ENCODE measurements at regions not wholly inside any gene's neighbourhood (a gene's known extent, or its start where the extent isn't known, plus 50 kb on each side); places are given as distances from the start of the nearest gene placed in this dataset.
A peak's percentile ranks its signal among the peaks of the same experiment; 100 is the strongest.

DNA sequence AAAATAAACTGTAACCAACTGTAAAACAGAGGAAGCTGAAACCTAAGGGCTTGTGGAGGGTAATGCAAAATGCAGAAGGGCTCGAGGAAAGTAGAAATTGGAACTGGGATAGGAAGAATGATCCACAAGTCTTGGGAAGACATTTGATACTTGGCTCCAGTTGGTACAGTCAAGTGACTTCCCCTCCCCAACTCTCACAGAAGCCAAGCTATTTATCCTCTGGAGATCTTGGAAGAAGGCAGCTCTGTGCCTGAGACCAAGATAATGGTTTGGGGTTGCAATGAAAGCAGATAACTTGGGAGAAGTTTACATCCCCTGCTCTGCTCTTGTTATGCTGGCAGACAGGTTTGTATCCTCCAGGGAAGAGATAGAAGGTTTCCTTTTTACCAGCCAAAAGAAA is 198.9 kb upstream of the ZC3H12C start:
- 73% methylated on average over 1 of the region's 1 CpG for WGBS
- Histone ChIP-seq H3K4me1 (ENCODE audit: control insufficient read depth, insufficient read depth, low read length) (no peaks in the 10 kb centered on the region), H3K9me3 (ENCODE audit: control insufficient read depth, low read length) (no peaks in the 10 kb centered on the region), H3K27ac (ENCODE audit: low read length) (no peak overlapping the region), H3K27me3 (ENCODE audit: control insufficient read depth, insufficient read depth) (no peaks in the 10 kb centered on the region), H3K4me3 (ENCODE audit: low read length) (no peak overlapping the region)
- intact Hi-C loops (cut with DNase I): no loop called here
- DNase-seq (no peak), ATAC-seq (no peak)

DNA sequence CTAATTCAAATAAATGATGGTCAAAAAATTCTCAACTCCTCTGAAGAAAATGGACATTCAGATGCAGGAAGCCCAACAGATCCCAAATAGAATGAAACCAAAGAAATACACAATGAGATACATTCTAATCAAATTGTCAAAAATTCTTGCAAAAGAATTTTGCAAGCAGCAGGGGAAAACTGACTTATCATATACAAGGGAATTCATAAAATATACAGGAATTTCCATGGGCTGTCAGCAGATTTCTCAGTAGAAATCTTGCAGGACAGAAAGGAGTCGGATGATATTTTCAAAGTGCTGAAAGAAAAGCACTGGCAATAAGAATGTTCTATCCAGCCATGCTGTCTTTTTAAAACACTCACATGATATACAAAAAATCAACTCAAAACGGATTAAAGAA is 194.6 kb upstream of the ZC3H12C start:
- H3K9me3 ChIP-seq (ENCODE audit: control insufficient read depth, low read length): no peaks in the 10 kb centered on the region
- no peak overlapping the region for H3K4me3 ChIP-seq (ENCODE audit: low read length)
- DNase-seq (no peak), ATAC-seq (no peak)
- H3K4me1 ChIP-seq (ENCODE audit: control insufficient read depth, insufficient read depth, low read length): no peaks in the 10 kb centered on the region
- no peak overlapping the region for H3K27ac ChIP-seq (ENCODE audit: low read length)
- H3K27me3 ChIP-seq (ENCODE audit: control insufficient read depth, insufficient read depth): no peaks in the 10 kb centered on the region
- WGBS: 70% methylated on average over 2 of the region's 2 CpGs
- intact Hi-C loops (cut with DNase I): no loop called here

DNA sequence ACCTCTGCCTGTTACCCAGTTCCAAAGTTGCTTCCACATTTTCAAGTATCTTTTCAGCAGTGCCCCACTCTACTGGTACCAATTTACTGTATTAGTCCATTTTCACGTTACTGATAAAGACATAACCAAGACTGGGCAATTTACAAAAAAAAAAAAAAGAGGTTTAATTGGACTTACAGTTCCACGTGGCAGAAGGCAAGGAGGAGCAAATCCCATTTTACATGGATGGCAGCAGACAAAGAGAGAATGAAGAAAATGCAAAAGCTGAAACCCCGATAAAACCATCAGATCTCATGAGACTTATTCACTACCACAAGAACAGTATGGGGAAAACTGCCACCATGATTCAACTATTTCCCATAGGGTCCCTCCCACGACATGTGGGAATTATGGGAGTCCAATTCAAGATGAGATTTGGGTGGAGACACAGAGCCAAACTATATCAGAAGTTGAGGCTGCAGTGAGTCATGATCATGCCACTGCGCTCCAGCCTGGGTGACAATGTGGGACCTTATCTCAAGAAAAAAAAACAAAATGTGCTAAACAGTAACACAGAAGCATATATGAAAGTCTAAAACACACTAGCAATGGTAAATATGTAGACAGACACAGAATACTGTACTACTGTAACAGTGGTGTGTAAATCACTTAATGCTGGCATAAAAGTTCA is 190.3 kb upstream of the ZC3H12C start:
- no peaks in the 10 kb centered on the region for H3K27me3 ChIP-seq (ENCODE audit: control insufficient read depth, insufficient read depth)
- no peak for DNase-seq
- no peak overlapping the region for H3K4me3 ChIP-seq (ENCODE audit: low read length)
- H3K4me1 ChIP-seq (ENCODE audit: control insufficient read depth, insufficient read depth, low read length): no peaks in the 10 kb centered on the region
- ATAC-seq: no peak
- intact Hi-C loops (cut with DNase I): no loop called here
- no peaks in the 10 kb centered on the region for H3K9me3 ChIP-seq (ENCODE audit: control insufficient read depth, low read length)
- no peak overlapping the region for H3K27ac ChIP-seq (ENCODE audit: low read length)
- WGBS: 77% methylated on average over 5 of the region's 5 CpGs

DNA sequence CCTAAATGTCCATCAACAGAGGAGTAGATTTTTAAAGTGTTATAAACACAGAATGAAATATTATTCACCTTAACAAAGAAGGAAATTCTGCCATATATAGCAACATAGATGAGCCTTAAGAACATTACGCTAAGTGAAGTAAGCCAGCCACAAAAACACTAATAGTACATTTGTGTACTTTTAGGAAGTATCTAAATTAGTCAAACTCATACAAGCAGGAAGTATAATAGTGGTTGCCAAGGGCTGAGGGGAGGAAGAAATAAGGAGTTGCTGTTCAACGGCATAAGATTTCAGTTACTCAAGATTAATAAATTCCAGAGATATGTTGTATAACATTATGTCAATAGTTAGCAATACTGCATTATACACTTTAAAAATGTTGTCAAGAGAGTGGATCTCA is 181.7 kb upstream of the ZC3H12C start:
- DNase-seq: no peak
- Histone ChIP-seq H3K9me3 (ENCODE audit: control insufficient read depth, low read length) (no peaks in the 10 kb centered on the region), H3K4me3 (ENCODE audit: low read length) (no peak overlapping the region), H3K27ac (ENCODE audit: low read length) (no peak overlapping the region), H3K27me3 (ENCODE audit: control insufficient read depth, insufficient read depth) (no peaks in the 10 kb centered on the region), H3K4me1 (ENCODE audit: control insufficient read depth, insufficient read depth, low read length) (no peaks in the 10 kb centered on the region)
- WGBS: 51% methylated on average over 2 of the region's 2 CpGs
- no peak for ATAC-seq
- intact Hi-C loops (cut with DNase I): no loop called here

DNA sequence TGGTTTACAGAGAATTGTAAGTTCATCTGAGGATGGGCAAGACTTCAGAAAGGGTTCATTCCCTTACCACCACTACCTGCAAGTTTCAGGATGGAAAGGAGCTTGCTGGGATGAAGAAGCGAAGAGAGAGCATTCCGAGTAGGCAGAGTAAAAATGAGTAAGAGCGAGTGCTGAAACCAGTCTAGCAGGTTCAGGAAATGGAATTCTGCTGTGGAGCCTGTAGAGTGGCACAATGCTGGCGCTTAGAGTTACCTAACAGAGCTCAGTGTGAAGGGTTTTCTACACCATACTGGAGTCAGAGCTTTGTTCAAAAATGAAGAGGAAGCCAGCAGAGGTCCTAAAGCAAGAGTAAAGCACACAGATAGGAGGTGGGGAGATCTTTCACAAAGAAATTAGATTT is 179.2 kb upstream of the ZC3H12C start:
- intact Hi-C loops (cut with DNase I): no loop called here
- Histone ChIP-seq H3K4me1 (ENCODE audit: control insufficient read depth, insufficient read depth, low read length) (no peaks in the 10 kb centered on the region), H3K4me3 (ENCODE audit: low read length) (no peak overlapping the region), H3K27ac (ENCODE audit: low read length) (no peak overlapping the region), H3K27me3 (ENCODE audit: control insufficient read depth, insufficient read depth) (no peaks in the 10 kb centered on the region), H3K9me3 (ENCODE audit: control insufficient read depth, low read length) (no peaks in the 10 kb centered on the region)
- DNase-seq: no peak
- no peak for ATAC-seq
- 92% methylated on average over 4 of the region's 4 CpGs for WGBS

DNA sequence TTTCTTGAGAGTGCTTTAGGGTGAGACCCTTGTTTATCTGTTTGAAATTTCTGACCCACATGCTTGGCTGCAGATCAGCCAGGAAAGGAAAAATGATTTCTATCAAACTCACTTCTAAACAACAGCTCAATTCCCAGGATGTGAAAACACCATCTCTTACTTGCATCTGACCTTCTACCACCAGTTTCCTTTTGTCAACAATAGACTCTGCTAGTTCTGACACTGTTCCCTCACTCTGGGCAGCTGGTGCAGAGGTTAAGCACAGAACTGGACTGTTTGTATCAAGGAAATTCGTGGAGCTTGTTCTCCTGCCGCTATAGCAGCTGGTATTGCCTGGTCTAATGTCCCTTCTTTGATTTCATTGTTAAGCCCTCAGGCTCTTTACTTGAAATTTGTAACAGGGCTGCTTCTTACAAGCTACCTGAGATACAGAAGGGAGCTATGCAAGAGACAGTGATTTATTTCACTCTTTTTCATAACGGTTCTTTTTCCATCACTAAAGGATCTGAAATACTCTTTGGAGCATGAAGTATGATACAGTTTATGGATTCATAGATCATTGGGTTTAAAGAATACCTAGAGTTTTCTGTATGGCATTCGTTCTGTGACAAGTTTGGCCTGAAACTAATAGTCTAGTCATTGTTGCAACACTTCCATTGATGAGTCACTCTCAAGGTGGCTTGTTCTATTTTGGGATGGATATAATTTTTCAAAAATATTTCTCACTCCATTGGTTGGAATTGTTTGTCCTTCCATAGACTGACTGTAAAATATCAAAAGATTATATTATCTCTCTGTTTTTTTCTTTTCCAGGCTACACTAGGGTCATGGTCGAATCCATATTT is 178.2 kb upstream of the ZC3H12C start:
- DNase-seq (no peak), ATAC-seq (peak; percentile 22 to 51)
- intact Hi-C loops (cut with DNase I): no loop called here

DNA sequence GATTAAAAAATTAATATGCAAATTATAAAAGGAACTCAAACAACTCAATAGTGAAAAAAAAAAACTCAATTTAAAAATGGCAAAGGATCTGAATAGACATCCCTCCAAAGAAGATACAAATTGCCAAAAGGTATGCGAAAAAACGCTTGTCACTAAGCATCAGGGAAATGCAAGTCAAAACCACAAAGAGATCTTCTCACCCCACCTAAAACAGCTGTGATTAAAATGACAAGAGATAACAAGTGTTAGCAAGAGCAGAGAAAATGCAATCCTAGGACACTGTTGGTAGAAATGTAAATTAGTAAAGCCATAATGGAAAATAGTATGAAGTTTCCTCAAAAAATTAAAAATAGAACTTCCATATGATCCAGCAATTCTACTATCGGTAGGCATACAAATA is 166.3 kb upstream of the ZC3H12C start:
- ATAC-seq: no peak
- WGBS: 46% methylated on average over 3 of the region's 3 CpGs
- Histone ChIP-seq H3K27me3 (ENCODE audit: control insufficient read depth, insufficient read depth) (no peaks in the 10 kb centered on the region), H3K9me3 (ENCODE audit: control insufficient read depth, low read length) (no peaks in the 10 kb centered on the region), H3K4me1 (ENCODE audit: control insufficient read depth, insufficient read depth, low read length) (no peaks in the 10 kb centered on the region), H3K27ac (ENCODE audit: low read length) (no peak overlapping the region), H3K4me3 (ENCODE audit: low read length) (no peak overlapping the region)
- intact Hi-C loops (cut with DNase I): no loop called here
- DNase-seq: no peak

More for the DNA sequence above, 178.2 kb upstream of the ZC3H12C start:
- no peaks in the 10 kb centered on the region for H3K9me3 ChIP-seq (ENCODE audit: control insufficient read depth, low read length)
- H3K4me1 ChIP-seq (ENCODE audit: control insufficient read depth, insufficient read depth, low read length): no peaks in the 10 kb centered on the region
- H3K27ac ChIP-seq (ENCODE audit: low read length): no peak overlapping the region
- 56% methylated on average over 5 of the region's 5 CpGs for WGBS
- no peaks in the 10 kb centered on the region for H3K27me3 ChIP-seq (ENCODE audit: control insufficient read depth, insufficient read depth)
- no peak overlapping the region for H3K4me3 ChIP-seq (ENCODE audit: low read length)

DNA sequence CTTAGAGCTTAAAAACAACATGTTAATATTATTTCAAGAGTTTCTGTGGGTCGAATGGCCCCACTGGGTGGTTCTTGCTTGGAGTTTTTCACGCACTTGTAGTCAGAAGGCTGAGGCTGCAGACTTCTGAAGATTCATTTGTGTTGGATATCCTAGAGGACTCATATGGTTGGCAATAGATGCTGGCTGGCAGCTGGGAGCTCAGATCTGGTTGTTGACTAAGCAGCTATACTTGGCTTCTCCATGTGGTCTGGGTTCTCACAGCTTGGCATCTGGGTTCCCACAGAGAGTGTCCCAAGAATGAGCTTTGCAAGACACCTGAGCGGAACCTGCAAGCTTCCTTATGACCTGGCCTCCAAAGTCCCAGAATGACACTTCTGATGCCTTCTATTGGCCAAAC is 163.9 kb upstream of the ZC3H12C start:
- Histone ChIP-seq H3K4me3 (ENCODE audit: low read length) (no peak overlapping the region), H3K27ac (ENCODE audit: low read length) (no peak overlapping the region), H3K4me1 (ENCODE audit: control insufficient read depth, insufficient read depth, low read length) (no peaks in the 10 kb centered on the region), H3K9me3 (ENCODE audit: control insufficient read depth, low read length) (no peaks in the 10 kb centered on the region), H3K27me3 (ENCODE audit: control insufficient read depth, insufficient read depth) (no peaks in the 10 kb centered on the region)
- intact Hi-C loops (cut with DNase I): no loop called here
- 87% methylated on average over 3 of the region's 3 CpGs for WGBS
- no peak for ATAC-seq
- no peak for DNase-seq

DNA sequence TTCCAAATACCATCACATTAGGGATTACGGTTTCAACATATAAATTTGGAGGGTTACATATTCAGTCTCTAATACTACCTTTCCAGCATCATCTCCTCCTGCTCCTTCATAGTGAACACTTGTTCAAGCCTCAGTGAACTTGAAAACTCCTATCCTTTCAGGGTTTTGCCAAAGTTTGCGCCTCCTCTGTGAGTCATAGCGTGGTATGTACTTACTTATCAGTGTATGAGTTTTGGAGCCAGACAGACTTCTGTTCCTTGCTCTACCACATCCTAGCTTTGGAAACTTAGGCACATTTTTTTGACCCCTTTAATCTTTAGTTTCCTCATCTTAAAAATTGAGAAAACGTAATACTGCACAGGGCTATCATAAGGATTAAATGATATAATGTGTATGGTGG is 160.1 kb upstream of the ZC3H12C start:
- H3K9me3 ChIP-seq (ENCODE audit: control insufficient read depth, low read length): no peaks in the 10 kb centered on the region
- ATAC-seq (no peak), DNase-seq (no peak)
- H3K4me1 ChIP-seq (ENCODE audit: control insufficient read depth, insufficient read depth, low read length): no peaks in the 10 kb centered on the region
- H3K27me3 ChIP-seq (ENCODE audit: control insufficient read depth, insufficient read depth): no peaks in the 10 kb centered on the region
- no peak overlapping the region for H3K27ac ChIP-seq (ENCODE audit: low read length)
- WGBS: 71% methylated on average over 4 of the region's 4 CpGs
- intact Hi-C loops (cut with DNase I): loop anchor here in 1 of 4 donors (10.0 kb wide), 1 partner anchor 1238 kb away; no protein-coding TSS in a partner anchor
- H3K4me3 ChIP-seq (ENCODE audit: low read length): no peak overlapping the region

DNA sequence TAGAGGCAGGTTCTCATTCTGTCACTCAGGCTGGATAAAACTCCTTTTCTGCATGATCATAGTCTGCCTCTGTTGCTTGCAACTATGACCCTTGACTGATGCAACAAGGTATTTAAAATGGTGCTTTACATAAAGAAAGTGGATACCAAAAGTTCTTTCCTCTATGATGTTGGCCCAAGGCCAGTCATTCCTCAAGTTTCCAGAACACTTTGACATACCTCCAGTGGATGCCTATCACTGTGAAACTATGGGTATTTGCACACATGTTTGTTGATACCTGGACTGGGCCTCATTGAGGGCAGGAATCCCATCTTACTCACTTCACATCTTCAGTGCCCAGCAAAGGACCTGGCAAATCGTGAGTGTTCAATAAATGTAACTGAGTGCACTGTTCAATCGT is 159.0 kb upstream of the ZC3H12C start:
- no peak for DNase-seq
- H3K27me3 ChIP-seq (ENCODE audit: control insufficient read depth, insufficient read depth): no peaks in the 10 kb centered on the region
- H3K27ac ChIP-seq (ENCODE audit: low read length): no peak overlapping the region
- 90% methylated on average over 2 of the region's 2 CpGs for WGBS
- H3K9me3 ChIP-seq (ENCODE audit: control insufficient read depth, low read length): no peaks in the 10 kb centered on the region
- H3K4me3 ChIP-seq (ENCODE audit: low read length): no peak overlapping the region
- intact Hi-C loops (cut with DNase I): loop anchor here in 1 of 4 donors (10.0 kb wide), 1 partner anchor 1239 kb away; no protein-coding TSS in a partner anchor
- H3K4me1 ChIP-seq (ENCODE audit: control insufficient read depth, insufficient read depth, low read length): no peaks in the 10 kb centered on the region
- no peak for ATAC-seq

DNA sequence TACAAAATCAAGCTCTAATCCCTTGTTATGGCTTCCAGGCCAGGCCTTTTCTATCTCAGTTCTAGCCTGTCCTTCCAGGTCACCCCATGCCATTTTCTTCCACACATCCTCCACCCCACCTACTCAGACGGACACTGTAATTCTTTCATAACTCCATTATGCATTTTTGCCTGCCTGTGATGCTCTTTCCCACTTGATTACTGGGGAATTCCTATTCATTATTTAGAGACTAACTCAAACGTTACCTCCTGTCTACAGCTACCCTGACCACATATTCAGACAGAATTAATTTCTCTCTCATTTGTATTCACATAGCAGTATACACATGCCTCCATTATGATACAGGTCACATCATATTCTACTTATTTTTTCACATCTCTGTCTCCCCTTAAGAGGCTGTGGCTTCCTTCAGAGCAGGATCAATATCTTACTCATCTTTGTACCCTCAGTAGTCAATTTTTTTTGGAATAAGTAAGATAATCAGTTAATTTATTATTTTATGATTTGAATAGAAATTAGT is 156.5 kb upstream of the ZC3H12C start:
- H3K27ac ChIP-seq (ENCODE audit: low read length): no peak overlapping the region
- H3K4me1 ChIP-seq (ENCODE audit: control insufficient read depth, insufficient read depth, low read length): no peaks in the 10 kb centered on the region
- no peak overlapping the region for H3K4me3 ChIP-seq (ENCODE audit: low read length)
- DNase-seq (no peak), ATAC-seq (no peak)
- no peaks in the 10 kb centered on the region for H3K27me3 ChIP-seq (ENCODE audit: control insufficient read depth, insufficient read depth)
- H3K9me3 ChIP-seq (ENCODE audit: control insufficient read depth, low read length): no peaks in the 10 kb centered on the region
- intact Hi-C loops (cut with DNase I): loop anchor here in 1 of 4 donors (10.0 kb wide), 1 partner anchor 1242 kb away; no protein-coding TSS in a partner anchor
- WGBS: 60% methylated on average over 2 of the region's 2 CpGs

Data from right cardiac atrium (tissue), 5 donors.